ENCODE measurements at regions not wholly inside any gene's neighbourhood (a gene's known extent, or its start where the extent isn't known, plus 50 kb on each side); places are given as distances from the start of the nearest gene placed in this dataset.

DNA sequence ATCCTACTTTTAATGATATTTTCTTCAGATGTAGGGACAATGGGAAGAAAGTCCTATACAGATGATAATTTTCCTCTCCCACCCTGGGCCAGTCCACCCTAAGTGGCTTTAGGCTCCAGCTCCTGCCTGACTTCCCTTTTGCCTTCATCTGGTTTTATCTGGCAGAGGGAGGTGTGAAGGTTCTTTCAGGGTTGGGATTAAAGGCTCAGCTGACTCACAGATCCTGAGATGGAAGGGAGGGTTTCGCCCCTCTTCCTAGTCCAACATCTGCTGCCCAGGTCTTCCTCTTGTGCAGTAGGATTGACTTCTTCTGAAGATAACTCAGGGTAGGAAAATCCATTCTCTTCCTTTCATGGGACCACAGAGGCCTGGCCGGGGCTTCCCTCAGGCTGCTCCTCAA lies 362.4 kb upstream of the KAZN start:
- Histone ChIP-seq H3K27ac (replicated peaks) (no peak overlapping the region), H3K4me3 (replicated peaks; ENCODE audit: insufficient read depth, low read length) (no peak overlapping the region), H3K27me3 (ENCODE audit: insufficient read depth, poor library complexity, severe bottlenecking) (no peaks in the 10 kb centered on the region)
- DNase-seq (ENCODE audit: low read depth in 1 of 2, low spot score in 1 of 2): no peak
- TF ChIP-seq SPI1 (IDR thresholded peaks at IDR 0.05; ENCODE audit: borderline replicate concordance, low read depth) (no peak), POLR2AphosphoS5 (IDR thresholded peaks at IDR 0.05; ENCODE audit: low read depth) (no peak), GABPA (IDR thresholded peaks at IDR 0.05; ENCODE audit: low read depth) (no peak)
- TF ChIP-seq, protein P1, sequence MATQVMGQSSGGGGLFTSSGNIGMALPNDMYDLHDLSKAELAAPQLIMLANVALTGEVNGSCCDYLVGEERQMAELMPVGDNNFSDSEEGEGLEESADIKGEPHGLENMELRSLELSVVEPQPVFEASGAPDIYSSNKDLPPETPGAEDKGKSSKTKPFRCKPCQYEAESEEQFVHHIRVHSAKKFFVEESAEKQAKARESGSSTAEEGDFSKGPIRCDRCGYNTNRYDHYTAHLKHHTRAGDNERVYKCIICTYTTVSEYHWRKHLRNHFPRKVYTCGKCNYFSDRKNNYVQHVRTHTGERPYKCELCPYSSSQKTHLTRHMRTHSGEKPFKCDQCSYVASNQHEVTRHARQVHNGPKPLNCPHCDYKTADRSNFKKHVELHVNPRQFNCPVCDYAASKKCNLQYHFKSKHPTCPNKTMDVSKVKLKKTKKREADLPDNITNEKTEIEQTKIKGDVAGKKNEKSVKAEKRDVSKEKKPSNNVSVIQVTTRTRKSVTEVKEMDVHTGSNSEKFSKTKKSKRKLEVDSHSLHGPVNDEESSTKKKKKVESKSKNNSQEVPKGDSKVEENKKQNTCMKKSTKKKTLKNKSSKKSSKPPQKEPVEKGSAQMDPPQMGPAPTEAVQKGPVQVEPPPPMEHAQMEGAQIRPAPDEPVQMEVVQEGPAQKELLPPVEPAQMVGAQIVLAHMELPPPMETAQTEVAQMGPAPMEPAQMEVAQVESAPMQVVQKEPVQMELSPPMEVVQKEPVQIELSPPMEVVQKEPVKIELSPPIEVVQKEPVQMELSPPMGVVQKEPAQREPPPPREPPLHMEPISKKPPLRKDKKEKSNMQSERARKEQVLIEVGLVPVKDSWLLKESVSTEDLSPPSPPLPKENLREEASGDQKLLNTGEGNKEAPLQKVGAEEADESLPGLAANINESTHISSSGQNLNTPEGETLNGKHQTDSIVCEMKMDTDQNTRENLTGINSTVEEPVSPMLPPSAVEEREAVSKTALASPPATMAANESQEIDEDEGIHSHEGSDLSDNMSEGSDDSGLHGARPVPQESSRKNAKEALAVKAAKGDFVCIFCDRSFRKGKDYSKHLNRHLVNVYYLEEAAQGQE (IDR thresholded peaks at IDR 0.05; ENCODE audit: insufficient replicate concordance, low read depth): no peak
- TF ChIP-seq, protein P2, sequence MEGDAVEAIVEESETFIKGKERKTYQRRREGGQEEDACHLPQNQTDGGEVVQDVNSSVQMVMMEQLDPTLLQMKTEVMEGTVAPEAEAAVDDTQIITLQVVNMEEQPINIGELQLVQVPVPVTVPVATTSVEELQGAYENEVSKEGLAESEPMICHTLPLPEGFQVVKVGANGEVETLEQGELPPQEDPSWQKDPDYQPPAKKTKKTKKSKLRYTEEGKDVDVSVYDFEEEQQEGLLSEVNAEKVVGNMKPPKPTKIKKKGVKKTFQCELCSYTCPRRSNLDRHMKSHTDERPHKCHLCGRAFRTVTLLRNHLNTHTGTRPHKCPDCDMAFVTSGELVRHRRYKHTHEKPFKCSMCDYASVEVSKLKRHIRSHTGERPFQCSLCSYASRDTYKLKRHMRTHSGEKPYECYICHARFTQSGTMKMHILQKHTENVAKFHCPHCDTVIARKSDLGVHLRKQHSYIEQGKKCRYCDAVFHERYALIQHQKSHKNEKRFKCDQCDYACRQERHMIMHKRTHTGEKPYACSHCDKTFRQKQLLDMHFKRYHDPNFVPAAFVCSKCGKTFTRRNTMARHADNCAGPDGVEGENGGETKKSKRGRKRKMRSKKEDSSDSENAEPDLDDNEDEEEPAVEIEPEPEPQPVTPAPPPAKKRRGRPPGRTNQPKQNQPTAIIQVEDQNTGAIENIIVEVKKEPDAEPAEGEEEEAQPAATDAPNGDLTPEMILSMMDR (IDR thresholded peaks at IDR 0.05; ENCODE audit: insufficient read depth, low read length): no peak

DNA sequence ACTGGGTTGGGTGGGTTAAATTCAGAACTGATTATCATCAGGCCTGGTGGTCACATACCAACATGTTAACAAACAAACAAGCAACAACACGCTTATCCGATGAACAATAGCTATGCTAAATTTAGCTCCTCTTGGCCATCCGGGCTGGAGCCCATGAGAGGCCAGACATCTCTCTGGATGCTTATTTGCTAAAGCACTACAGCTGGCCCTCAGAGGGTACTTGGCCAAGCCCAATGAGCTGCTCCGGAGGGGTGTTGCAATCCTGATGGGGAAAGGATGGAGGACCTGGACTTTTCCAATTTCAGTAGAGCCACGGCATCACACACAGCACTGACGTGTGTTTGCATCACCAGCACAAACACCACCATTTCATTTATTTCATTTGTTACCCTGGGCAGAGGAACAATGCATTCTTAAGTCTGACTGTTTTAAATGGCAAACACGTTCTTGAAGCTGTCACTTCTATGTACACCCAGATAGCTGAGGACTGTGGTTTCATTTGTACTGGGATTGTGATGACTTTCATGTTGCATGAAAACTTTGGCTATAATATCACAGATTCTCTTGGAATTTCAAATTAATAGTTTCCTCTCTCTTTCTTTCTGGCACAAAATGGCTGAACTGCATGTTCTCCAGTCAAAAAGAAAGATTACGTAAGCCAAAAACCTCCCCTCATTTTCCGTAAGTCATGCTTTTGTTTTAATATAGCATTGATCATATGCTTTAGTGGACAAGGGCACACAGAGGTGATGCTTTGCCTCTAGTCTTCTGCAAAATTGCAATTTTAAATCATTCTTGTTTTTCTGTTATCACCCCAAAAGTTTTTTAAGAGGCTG lies 359.8 kb upstream of the KAZN start:
- no peak for TF ChIP-seq SPI1 (IDR thresholded peaks at IDR 0.05; ENCODE audit: borderline replicate concordance, low read depth)
- TF ChIP-seq POLR2AphosphoS5 (IDR thresholded peaks at IDR 0.05; ENCODE audit: low read depth): no peak
- TF ChIP-seq, protein P2 (IDR thresholded peaks at IDR 0.05; ENCODE audit: insufficient read depth, low read length): no peak
- TF ChIP-seq, protein P1 (IDR thresholded peaks at IDR 0.05; ENCODE audit: insufficient replicate concordance, low read depth): no peak
- no peak for TF ChIP-seq GABPA (IDR thresholded peaks at IDR 0.05; ENCODE audit: low read depth)
- DNase-seq (ENCODE audit: low read depth in 1 of 2, low spot score in 1 of 2): no peak
- Histone ChIP-seq H3K4me3 (replicated peaks; ENCODE audit: insufficient read depth, low read length) (no peak overlapping the region), H3K27ac (replicated peaks) (no peak overlapping the region), H3K27me3 (ENCODE audit: insufficient read depth, poor library complexity, severe bottlenecking) (no peaks in the 10 kb centered on the region)

DNA sequence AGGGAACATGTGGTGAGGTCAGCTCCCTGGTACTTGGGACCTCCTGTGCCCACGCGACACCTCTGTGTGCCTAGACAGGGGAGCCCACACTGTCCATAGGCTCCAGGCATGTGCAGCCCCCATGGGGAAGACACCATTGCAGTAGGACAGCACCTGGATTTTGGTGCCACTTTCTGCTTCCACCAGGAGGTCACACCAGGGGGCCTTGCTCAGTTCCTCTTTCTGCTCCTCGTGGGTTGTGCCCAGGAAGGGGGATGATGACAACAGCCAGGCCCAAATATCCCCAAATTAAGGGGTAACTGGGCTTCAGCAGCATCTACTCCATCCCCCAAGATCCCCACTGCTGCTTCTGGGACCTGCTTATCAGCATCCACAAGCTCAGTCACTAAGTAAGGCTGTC lies 358.2 kb upstream of the KAZN start:
- no peaks in the 10 kb centered on the region for H3K27me3 ChIP-seq (ENCODE audit: insufficient read depth, poor library complexity, severe bottlenecking)
- H3K4me3 ChIP-seq (replicated peaks; ENCODE audit: insufficient read depth, low read length): no peak overlapping the region
- no peak overlapping the region for H3K27ac ChIP-seq (replicated peaks)
- no peak for DNase-seq (ENCODE audit: low read depth in 1 of 2, low spot score in 1 of 2)
- 0 out of 2 replicates have a peak, but pooled peaks have one; percentile 10 for TF ChIP-seq SPI1 (IDR thresholded peaks at IDR 0.05; ENCODE audit: borderline replicate concordance, low read depth)
- TF ChIP-seq, protein P2 (IDR thresholded peaks at IDR 0.05; ENCODE audit: insufficient read depth, low read length): no peak
